ENCODE measurements at regions not wholly inside any gene's neighbourhood (a gene's known extent, or its start where the extent isn't known, plus 50 kb on each side); places are given as distances from the start of the nearest gene placed in this dataset.
A peak's percentile ranks its signal among the peaks of the same experiment; 100 is the strongest.

GRCh38 chr1:222421380-222421779 is 126.5 kb downstream of the HHIPL2 start:
- Histone ChIP-seq H3K27ac (ENCODE audit: low read depth, low read length) (peak overlapping the region; percentile 50), H3K27me3 (ENCODE audit: control insufficient read depth in 2 of 2, insufficient read depth in 2 of 2, low read length in 2 of 2) (no peaks in the 10 kb centered on the region), H3K9me3 (ENCODE audit: control insufficient read depth in 2 of 3, low read length in 3 of 3) (peaks cover 0 to 10% (median 9%) of the 10 kb centered on the region in 3 experiments), H3K4me1 (ENCODE audit: control insufficient read depth in 2 of 2, insufficient read depth in 2 of 2, low read length in 2 of 2) (peaks cover 31 to 58% of the 10 kb centered on the region in 2 donors), H3K4me3 (ENCODE audit: low read length) (peak overlapping the region; percentile 44), H3K36me3 (ENCODE audit: control insufficient read depth in 2 of 3, insufficient read depth in 3 of 3, low read length in 3 of 3) (no peaks in the 10 kb centered on the region)
- ChIA-PET CTCF (interaction anchor here (1.1 to 4.3 kb wide), 2 partner anchors 10 to 34 kb away, joined by 3 to 28 read pairs; no protein-coding TSS in a partner anchor), POLR2A (interaction anchor here (0.9 to 3.8 kb wide), 5 partner anchors 9 to 45 kb away, joined by 3 to 20 read pairs (median 4); no protein-coding TSS in a partner anchor)
- peaks cover 35 to 87% (median 75%) of the 10 kb centered on the region in 7 donors for H3K4me1 Mint-ChIP-seq
- ATAC-seq = no peak
- intact Hi-C loops (cut with micrococcal nuclease) = loop anchor here in 1 of 2 donors (2.0 to 10.0 kb wide), 5 partner anchors 13 to 679 kb away; partner anchors contain the start of gene DUSP10
- DNase-seq = no peak
- H3K27ac Mint-ChIP-seq = peak overlapping the region; percentile 18 to 99 (median 95)
- peaks cover 12 to 75% (median 40%) of the 10 kb centered on the region in 11 donors for H3K9me3 Mint-ChIP-seq
- peaks cover 0 to 1% (median 0%) of the 10 kb centered on the region in 5 donors for H3K27me3 Mint-ChIP-seq
- H3K4me3 Mint-ChIP-seq = peak overlapping the region in 9 of 10 donors; percentile 22 to 83 (median 77)
- H3K36me3 Mint-ChIP-seq = peaks cover 17 to 42% (median 29%) of the 10 kb centered on the region in 5 donors

- H3K4me3 ChIP-seq (ENCODE audit: low read length) = peak overlapping the region; percentile 44
These were observed 127.3 kb downstream of the HHIPL2 start for GRCh38 chr1:222420633-222421032.

GRCh38 chr1:222418654-222419053 is 129.2 kb downstream of the HHIPL2 start:
- CTCF ChIA-PET = interaction anchor here (0.6 to 4.3 kb wide), 2 partner anchors 10 to 36 kb away, joined by 3 to 28 read pairs; no protein-coding TSS in a partner anchor
- Histone ChIP-seq H3K27me3 (ENCODE audit: control insufficient read depth in 2 of 2, insufficient read depth in 2 of 2, low read length in 2 of 2) (no peaks in the 10 kb centered on the region), H3K4me3 (ENCODE audit: low read length) (peak overlapping the region; percentile 8), H3K36me3 (ENCODE audit: control insufficient read depth in 2 of 3, insufficient read depth in 3 of 3, low read length in 3 of 3) (no peaks in the 10 kb centered on the region), H3K27ac (ENCODE audit: low read depth, low read length) (peak overlapping the region; percentile 46), H3K4me1 (ENCODE audit: control insufficient read depth in 2 of 2, insufficient read depth in 2 of 2, low read length in 2 of 2) (peaks cover 36 to 62% of the 10 kb centered on the region in 2 donors), H3K9me3 (ENCODE audit: control insufficient read depth in 2 of 3, low read length in 3 of 3) (peaks cover 0 to 3% (median 0%) of the 10 kb centered on the region in 3 experiments)
- Mint-ChIP-seq H3K9me3 (peaks cover 10 to 53% (median 32%) of the 10 kb centered on the region in 11 donors), H3K27me3 (no peaks in the 10 kb centered on the region), H3K4me1 (peaks cover 35 to 96% (median 88%) of the 10 kb centered on the region in 7 donors), H3K27ac (peak overlapping the region in 8 of 9 donors; percentile 25 to 99 (median 93)), H3K4me3 (peak overlapping the region in 4 of 10 donors; percentile 42 to 83 (median 74)), H3K36me3 (peaks cover 12 to 45% (median 26%) of the 10 kb centered on the region in 5 donors)
- intact Hi-C loops (cut with micrococcal nuclease) = no loop called here
- DNase-seq (no peak), ATAC-seq (no peak)
- POLR2A ChIA-PET = interaction anchor here (0.8 to 3.8 kb wide), 4 partner anchors 9 to 294 kb away, joined by 4 to 20 read pairs (median 6); partner anchors contain the start of genes AIDA and BROX

More at GRCh38 chr1:222420633-222421032, 127.3 kb downstream of the HHIPL2 start:
- peaks cover 0 to 7% (median 3%) of the 10 kb centered on the region in 3 experiments for H3K9me3 ChIP-seq (ENCODE audit: control insufficient read depth in 2 of 3, low read length in 3 of 3)
- peaks cover 10 to 68% (median 37%) of the 10 kb centered on the region in 11 donors for H3K9me3 Mint-ChIP-seq
- H3K27ac Mint-ChIP-seq = peak overlapping the region; percentile 85 to 99 (median 95)
- DNase-seq (peak in 7 of 9 donors; percentile 62 to 84 (median 79)), ATAC-seq (peak; percentile 93)
- H3K27me3 ChIP-seq (ENCODE audit: control insufficient read depth in 2 of 2, insufficient read depth in 2 of 2, low read length in 2 of 2) = no peaks in the 10 kb centered on the region
- H3K27ac ChIP-seq (ENCODE audit: low read depth, low read length) = peak overlapping the region; percentile 50
- H3K4me1 ChIP-seq (ENCODE audit: control insufficient read depth in 2 of 2, insufficient read depth in 2 of 2, low read length in 2 of 2) = peaks cover 36 to 62% of the 10 kb centered on the region in 2 donors
- intact Hi-C loops (cut with micrococcal nuclease) = loop anchor here in 1 of 2 donors (1.0 to 10.0 kb wide), 7 partner anchors 14 to 678 kb away; partner anchors contain the start of gene DUSP10
- peaks cover 12 to 45% (median 26%) of the 10 kb centered on the region in 5 donors for H3K36me3 Mint-ChIP-seq
- H3K4me3 Mint-ChIP-seq = peak overlapping the region; percentile 50 to 83 (median 76)
- POLR2A ChIA-PET = interaction anchor here (0.7 to 3.8 kb wide), 6 partner anchors 10 to 214 kb away, joined by 3 to 20 read pairs (median 3); no protein-coding TSS in a partner anchor
- H3K36me3 ChIP-seq (ENCODE audit: control insufficient read depth in 2 of 3, insufficient read depth in 3 of 3, low read length in 3 of 3) = no peaks in the 10 kb centered on the region
- H3K27me3 Mint-ChIP-seq = no peaks in the 10 kb centered on the region
- CTCF ChIA-PET = interaction anchor here (1.0 to 4.3 kb wide), 2 partner anchors 34 to 379 kb away, joined by 3 to 28 read pairs; no protein-coding TSS in a partner anchor
- peaks cover 35 to 92% (median 80%) of the 10 kb centered on the region in 7 donors for H3K4me1 Mint-ChIP-seq

- Histone ChIP-seq H3K9me3 (ENCODE audit: control insufficient read depth in 2 of 3, low read length in 3 of 3) (peaks cover 0 to 3% (median 0%) of the 10 kb centered on the region in 3 experiments), H3K4me1 (ENCODE audit: control insufficient read depth in 2 of 2, insufficient read depth in 2 of 2, low read length in 2 of 2) (peaks cover 36 to 60% of the 10 kb centered on the region in 2 donors), H3K27ac (ENCODE audit: low read depth, low read length) (no peak overlapping the region), H3K36me3 (ENCODE audit: control insufficient read depth in 2 of 3, insufficient read depth in 3 of 3, low read length in 3 of 3) (no peaks in the 10 kb centered on the region), H3K27me3 (ENCODE audit: control insufficient read depth in 2 of 2, insufficient read depth in 2 of 2, low read length in 2 of 2) (no peaks in the 10 kb centered on the region), H3K4me3 (ENCODE audit: low read length) (peak overlapping the region; percentile 31)
- H3K4me3 Mint-ChIP-seq = peak overlapping the region in 8 of 10 donors; percentile 29 to 83 (median 53)
- H3K9me3 Mint-ChIP-seq = peaks cover 1 to 45% (median 25%) of the 10 kb centered on the region in 11 donors
- peaks cover 8 to 36% (median 22%) of the 10 kb centered on the region in 5 donors for H3K36me3 Mint-ChIP-seq
- no peaks in the 10 kb centered on the region for H3K27me3 Mint-ChIP-seq
- ChIA-PET CTCF (interaction anchor here (1.1 kb wide), 2 partner anchors 38 to 940 kb away, joined by 3 to 4 read pairs; no protein-coding TSS in a partner anchor), POLR2A (interaction anchor here (0.6 to 1.3 kb wide), 2 partner anchors 32 to 296 kb away, joined by 3 read pairs; no protein-coding TSS in a partner anchor)
- intact Hi-C loops (cut with micrococcal nuclease) = no loop called here
- DNase-seq = no peak
- H3K27ac Mint-ChIP-seq = peak overlapping the region in 8 of 9 donors; percentile 13 to 91 (median 74)
- no peak for ATAC-seq
- peaks cover 27 to 91% (median 78%) of the 10 kb centered on the region in 7 donors for H3K4me1 Mint-ChIP-seq
These were observed 130.6 kb downstream of the HHIPL2 start for GRCh38 chr1:222417264-222417663.

GRCh38 chr1:222416001-222416791 is 131.7 kb downstream of the HHIPL2 start:
- ChIA-PET POLR2A (interaction anchor here (1.1 to 1.3 kb wide), 2 partner anchors 10 to 33 kb away, joined by 3 read pairs; no protein-coding TSS in a partner anchor), CTCF (interaction anchor here (1.1 kb wide), 2 partner anchors 39 to 938 kb away, joined by 3 to 4 read pairs; no protein-coding TSS in a partner anchor)
- DNase-seq (no peak), ATAC-seq (no peak)
- Histone ChIP-seq H3K27me3 (ENCODE audit: control insufficient read depth in 2 of 2, insufficient read depth in 2 of 2, low read length in 2 of 2) (no peaks in the 10 kb centered on the region), H3K9me3 (ENCODE audit: control insufficient read depth in 2 of 3, low read length in 3 of 3) (no peaks in the 10 kb centered on the region), H3K36me3 (ENCODE audit: control insufficient read depth in 2 of 3, insufficient read depth in 3 of 3, low read length in 3 of 3) (no peaks in the 10 kb centered on the region), H3K27ac (ENCODE audit: low read depth, low read length) (no peak overlapping the region), H3K4me1 (ENCODE audit: control insufficient read depth in 2 of 2, insufficient read depth in 2 of 2, low read length in 2 of 2) (peaks cover 29 to 49% of the 10 kb centered on the region in 2 donors), H3K4me3 (ENCODE audit: low read length) (no peak overlapping the region)
- Mint-ChIP-seq H3K9me3 (peaks cover 0 to 42% (median 20%) of the 10 kb centered on the region in 11 donors), H3K36me3 (peaks cover 4 to 30% (median 18%) of the 10 kb centered on the region in 5 donors), H3K4me1 (peaks cover 19 to 80% (median 67%) of the 10 kb centered on the region in 7 donors), H3K4me3 (peak overlapping the region in 3 of 10 donors; percentile 37 to 62 (median 56)), H3K27me3 (no peaks in the 10 kb centered on the region), H3K27ac (peak overlapping the region in 4 of 9 donors; percentile 18 to 68 (median 38))
- intact Hi-C loops (cut with micrococcal nuclease) = no loop called here

GRCh38 chr1:222415441-222415840 is 132.5 kb downstream of the HHIPL2 start:
- H3K27ac ChIP-seq (ENCODE audit: low read depth, low read length) = no peak overlapping the region
- no peak for DNase-seq
- intact Hi-C loops (cut with micrococcal nuclease) = no loop called here
- H3K9me3 ChIP-seq (ENCODE audit: control insufficient read depth in 2 of 3, low read length in 3 of 3) = no peaks in the 10 kb centered on the region
- H3K36me3 ChIP-seq (ENCODE audit: control insufficient read depth in 2 of 3, insufficient read depth in 3 of 3, low read length in 3 of 3) = no peaks in the 10 kb centered on the region
- peak overlapping the region in 3 of 9 donors; percentile 3 to 48 (median 6) for H3K27ac Mint-ChIP-seq
- no peaks in the 10 kb centered on the region for H3K27me3 ChIP-seq (ENCODE audit: control insufficient read depth in 2 of 2, insufficient read depth in 2 of 2, low read length in 2 of 2)
- H3K4me3 Mint-ChIP-seq = peak overlapping the region in 1 of 10 donors; percentile 37
- CTCF ChIA-PET = interaction anchor here (2.9 kb wide), 1 partner anchor 40 kb away, joined by 8 read pairs; no protein-coding TSS in a partner anchor
- H3K4me1 Mint-ChIP-seq = peaks cover 14 to 77% (median 60%) of the 10 kb centered on the region in 7 donors
- H3K9me3 Mint-ChIP-seq = peaks cover 0 to 40% (median 19%) of the 10 kb centered on the region in 11 donors
- peaks cover 23 to 44% of the 10 kb centered on the region in 2 donors for H3K4me1 ChIP-seq (ENCODE audit: control insufficient read depth in 2 of 2, insufficient read depth in 2 of 2, low read length in 2 of 2)
- no peak overlapping the region for H3K4me3 ChIP-seq (ENCODE audit: low read length)
- peaks cover 4 to 30% (median 18%) of the 10 kb centered on the region in 5 donors for H3K36me3 Mint-ChIP-seq
- POLR2A ChIA-PET = no interaction called here
- ATAC-seq = no peak
- H3K27me3 Mint-ChIP-seq = no peaks in the 10 kb centered on the region

All from naive thymus-derived CD4-positive, alpha-beta T cell (primary cell).